ENCODE measurements at regions not wholly inside any gene's neighbourhood (a gene's known extent, or its start where the extent isn't known, plus 50 kb on each side); places are given as distances from the start of the nearest gene placed in this dataset.
"Not testable (repeated sequence)": the region's sequence is repeated elsewhere in the genome, so short reads cannot be mapped to it uniquely, and the experiment has no call there.

- DNase-seq = peak; percentile 32
Observed at GRCh38 chr2:189231719-189232323, 52.3 kb upstream of the COL5A2 start.

DNA sequence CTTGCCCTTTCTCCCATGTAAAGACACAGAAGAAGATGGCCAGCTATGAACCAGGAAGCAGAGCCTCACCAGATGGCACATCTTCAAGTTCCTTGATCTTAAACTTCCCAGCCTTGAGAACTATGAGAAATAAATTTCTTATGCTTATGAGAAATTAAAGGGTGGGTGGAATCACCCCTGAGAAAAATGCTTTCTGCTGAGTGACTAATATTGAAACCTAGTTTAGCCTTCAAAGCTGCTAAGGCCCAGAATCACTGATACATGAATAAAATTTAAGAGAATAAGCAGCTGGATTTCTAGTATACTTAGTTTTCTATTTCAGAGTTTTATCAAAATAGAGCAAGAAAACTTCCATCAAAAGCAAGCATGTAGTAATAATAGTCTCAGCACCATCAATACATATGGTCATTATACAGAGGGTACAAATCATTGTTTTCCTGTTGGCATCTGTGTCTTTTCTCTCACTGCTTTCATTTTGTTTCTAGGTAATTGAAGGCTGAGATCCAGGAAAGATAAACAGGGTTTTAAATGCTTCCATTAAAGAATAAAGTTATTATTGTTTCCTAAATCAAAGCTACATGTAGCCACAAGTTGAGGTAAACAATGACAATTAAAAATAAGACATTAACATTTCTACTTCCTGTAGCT, 53.3 kb upstream of the COL5A2 start:
- peak; percentile 13 for DNase-seq

DNA sequence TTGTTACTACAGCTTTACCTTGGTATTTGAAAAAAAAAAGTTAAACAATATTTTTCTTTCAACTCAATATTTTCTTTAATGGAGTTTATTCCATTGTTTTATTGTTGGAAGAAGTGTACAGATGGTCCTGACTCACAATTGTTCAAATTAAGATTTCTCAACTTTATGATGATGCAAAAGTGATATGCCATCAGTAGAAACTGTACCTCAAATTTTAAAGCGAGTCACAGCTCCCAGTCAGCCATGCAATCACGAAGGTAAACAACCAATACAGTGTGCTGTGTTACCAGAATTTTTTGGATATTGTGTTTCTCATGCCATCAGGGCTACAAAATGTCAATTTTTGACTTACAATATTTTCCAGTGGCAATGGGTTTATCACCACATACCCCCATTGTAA, 54.0 kb upstream of the COL5A2 start:
- DNase-seq = no peak

GRCh38 chr2:189234991-189235390, 55.4 kb upstream of the COL5A2 start:
- peak; percentile 54 for DNase-seq

DNA sequence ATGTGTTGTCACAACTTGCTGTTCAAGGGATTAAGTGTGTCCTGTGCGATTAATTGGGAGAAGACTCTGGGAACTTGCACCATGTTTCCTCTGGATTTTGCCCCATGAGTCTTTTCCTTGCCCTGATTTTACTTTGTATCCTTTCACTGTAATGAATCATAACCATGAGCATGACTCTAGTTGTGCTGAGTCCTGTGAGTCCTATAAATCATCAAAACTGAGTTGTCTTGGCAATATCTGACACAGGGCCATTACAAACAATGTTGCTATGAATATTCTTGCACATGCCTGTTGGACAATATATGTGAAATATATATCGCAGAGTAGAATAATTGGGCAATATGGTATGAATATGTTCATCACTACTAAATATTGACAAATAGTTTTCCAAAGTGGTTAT, 56.5 kb upstream of the COL5A2 start:
- DNase-seq = peak; percentile 81

DNA sequence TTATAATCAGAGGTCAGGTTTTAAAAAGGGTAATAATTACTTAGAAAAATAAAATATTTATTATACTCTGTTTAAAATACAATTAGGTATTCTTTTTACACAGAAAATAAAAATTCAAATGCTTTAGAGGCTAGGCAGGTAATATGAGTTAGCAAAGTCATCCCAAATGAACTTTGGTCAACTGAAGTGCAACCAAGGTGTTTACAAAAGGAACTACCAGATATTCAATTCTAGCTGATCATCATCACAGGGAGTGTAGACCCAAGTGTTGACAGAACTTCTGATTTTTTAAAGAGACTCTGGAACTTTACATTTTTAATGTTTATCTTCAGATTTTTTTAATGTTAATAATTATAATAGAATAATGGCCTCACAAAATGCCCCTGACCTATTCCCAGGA, 59.3 kb upstream of the COL5A2 start:
- no peak for DNase-seq

DNA sequence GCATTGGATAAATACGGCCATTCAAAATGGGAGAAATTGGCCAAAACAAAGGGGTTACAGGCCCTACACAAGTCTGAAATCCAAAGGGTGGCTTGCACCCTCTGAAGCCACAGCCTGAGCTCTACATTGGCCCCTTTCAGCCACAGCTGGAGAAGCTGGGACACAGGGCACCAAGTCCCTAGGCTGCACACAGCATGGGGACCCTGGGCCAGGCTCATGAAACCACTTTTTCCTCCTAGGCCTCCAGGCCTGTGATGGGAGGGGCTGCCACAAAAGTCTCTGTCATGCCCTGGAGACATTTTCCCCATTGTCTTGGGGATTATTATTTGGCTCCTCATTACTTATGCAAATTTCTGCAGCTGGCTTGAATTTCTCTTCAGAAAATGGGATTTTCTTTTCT, 64.3 kb upstream of the COL5A2 start:
- DNase-seq = not testable (repeated sequence)

DNA sequence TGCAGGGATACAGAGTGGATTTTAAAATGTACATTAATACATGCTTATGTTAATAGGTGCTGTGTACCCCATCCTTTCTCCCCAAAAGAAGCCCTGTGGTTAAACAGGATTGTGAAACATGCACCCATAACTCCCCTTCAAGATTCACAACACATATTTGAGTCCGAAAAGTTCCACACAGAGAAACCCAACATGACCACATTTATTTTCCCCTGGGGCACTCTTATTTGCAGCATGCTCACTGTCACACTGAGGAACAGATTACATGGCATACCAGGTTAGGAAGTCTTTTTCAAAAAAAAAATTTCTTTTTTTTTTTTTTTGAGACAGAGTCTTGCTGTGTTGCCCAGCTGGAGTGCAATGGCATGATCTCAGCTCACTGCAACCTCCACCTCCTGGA, 67.7 kb upstream of the COL5A2 start:
- no peak for DNase-seq

DNA sequence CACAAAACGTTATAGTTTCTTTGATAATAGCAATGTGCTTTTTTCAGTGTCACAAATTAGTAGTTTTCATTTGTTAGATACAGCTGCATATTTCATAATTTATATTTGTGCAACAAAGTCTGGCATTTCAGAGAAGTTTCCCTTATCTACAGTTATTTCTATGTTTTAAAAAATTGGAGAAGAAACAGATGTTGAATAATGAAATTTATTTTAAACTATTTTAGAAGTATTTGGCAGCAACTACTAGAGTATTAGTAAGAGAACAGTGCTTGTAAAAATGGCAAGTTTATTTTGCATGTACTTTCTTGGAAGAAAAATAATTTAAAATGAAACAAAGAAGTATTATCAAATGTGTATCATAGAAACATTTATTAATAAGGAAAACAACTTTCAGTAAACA, 68.6 kb upstream of the COL5A2 start:
- no peak for DNase-seq

DNA sequence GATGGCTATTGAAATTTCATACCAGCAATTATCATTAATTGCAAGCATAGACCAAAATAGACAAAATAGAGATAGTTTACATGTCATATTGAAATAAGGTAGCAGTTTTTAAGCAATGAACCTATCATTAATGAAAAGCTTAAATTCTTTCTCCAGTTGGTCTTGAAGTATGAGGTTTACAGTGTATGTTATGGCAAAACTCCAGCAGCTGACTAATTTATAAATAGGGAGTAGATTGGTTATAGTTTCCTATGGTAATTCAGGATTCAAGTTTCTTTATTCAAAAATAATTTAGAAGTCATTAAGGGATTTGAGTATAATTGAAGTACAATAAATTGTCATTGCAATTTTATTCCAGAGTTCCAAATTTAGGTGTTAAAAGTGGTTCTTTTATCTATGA, 69.6 kb upstream of the COL5A2 start:
- DNase-seq = peak; percentile 86

DNA sequence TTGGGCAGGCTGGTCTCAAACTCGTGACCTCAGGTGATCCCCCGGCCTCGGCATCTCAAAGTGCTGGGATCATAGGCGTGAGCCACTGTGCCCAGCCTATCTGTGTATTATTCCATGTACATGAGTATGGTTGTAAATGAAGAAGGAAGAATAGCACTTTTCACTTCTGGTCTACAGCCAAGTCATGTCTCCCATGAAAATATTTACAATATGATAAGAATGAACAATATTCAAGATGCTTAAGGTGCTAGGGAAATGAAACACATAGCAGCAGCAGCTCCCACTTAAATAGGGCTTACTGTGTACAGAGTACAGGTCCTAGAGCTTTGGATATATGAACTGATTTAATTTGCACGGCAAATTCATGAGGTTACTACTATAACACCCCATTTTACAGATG, 70.3 kb upstream of the COL5A2 start:
- DNase-seq = peak; percentile 71

DNA sequence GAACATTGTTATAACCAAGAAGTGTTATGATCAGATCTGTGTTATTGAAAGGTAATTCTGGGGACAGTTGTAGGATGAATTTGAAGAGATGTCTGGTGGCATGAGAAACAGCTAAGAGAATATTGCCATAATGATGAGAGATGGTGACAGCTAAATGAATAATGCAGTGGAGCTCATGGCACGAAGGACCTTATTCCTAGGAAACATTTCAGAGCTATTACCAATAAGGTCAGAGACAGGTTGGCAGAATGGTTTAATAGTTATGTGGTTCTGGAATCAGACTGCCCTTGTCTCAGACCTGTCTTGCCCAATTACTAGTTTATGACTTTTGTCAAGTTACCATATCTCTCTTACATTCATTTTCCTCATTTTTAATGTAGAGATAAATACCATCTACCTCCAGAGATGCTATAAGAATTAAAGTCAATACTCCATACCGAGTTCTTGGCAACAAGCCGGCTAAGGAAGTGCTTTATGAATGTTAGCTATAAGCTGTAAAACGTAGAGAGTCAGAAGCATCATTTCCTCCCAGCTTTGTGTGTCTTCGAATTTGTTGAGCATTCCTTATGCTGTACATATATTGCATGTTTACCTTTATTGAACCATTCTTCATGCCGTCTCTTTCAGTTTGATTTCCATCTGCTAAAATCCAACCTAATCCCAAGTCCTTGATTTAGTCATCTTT, 73.6 kb upstream of the COL5A2 start:
- peak; percentile 58 for DNase-seq

GRCh38 chr2:189253836-189254235, 74.3 kb upstream of the COL5A2 start:
- DNase-seq = no peak

DNA sequence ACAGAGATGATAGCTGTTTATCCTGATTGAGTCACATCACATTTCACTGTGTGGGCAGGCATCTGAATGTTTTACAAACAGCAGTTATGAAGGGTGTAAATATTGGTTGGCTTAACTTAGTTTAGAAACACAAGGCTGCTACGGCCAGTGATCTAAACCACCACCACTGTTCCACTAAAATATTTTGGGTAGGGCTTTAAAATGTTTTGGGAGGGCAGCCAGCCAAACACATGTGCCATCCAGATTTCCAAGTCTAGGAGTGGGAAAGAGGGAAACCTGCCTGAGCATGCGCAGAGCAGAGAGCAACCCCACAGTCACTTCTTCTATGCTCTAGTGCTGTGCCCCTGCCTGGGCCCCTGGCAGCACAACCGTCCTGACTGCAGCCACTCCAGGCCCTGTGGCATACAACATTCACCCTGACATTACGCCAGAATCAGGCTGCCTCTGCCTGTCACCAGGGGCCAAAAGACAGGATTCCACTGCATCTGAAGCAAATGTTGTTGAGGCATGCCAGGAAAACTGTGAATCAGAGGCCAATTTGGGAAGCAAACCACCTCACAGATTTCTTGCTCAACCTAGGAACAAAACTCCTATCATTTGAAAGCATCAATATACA, 74.8 kb upstream of the COL5A2 start:
- DNase-seq = peak; percentile 64

DNA sequence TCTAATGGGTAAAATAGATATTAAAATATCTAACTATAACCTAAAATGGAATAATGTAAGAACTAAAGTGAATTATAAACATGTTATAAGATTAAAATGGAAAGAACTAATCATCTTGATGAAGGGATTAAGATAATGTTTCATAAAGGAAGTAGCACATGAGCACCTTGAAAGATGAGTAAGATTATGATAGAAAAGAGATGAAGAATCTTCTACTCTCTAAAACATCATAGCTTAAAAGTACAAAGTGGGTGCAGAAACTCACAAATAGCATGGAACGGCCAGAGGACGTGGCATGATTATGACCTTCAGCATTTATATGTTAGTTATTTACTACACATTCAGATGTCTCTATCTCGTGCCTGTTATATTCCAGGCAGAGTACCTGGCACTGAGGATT, 76.2 kb upstream of the COL5A2 start:
- DNase-seq = no peak

DNA sequence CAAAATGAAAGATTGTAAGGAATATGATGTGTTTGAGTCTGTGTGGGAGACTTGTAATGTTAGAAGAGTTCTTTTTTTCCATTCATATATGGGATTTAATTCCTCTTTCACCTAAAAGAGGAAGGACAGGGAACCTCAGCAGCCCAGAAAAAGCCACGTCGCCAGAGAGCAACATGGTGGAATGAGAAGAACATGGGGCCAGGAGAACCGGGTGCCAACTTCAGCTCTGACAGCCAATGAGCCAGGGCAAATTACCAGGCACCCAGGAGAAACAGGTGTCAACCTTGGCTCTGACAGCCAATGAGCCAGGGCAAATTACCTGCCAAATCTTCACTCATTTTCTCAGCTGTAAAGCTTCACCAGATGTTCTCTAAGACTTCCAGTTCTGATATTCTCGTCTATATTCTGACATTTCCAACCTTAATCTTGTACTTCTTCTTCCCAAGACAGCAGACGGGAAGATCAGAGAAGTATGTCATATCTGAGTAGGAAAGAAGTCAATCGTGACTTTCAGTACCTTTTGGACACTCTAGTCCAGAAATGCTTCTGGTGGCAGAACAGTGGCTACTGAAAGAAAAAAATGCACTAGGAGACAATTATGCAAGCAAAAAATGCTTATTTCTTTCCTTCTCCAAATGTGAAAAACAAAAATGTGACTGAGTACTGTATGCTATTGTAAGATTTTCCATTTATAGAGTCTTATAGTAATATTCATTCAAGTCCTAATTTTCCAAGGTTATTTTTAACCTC, 79.2 kb upstream of the COL5A2 start:
- no peak for DNase-seq

DNA sequence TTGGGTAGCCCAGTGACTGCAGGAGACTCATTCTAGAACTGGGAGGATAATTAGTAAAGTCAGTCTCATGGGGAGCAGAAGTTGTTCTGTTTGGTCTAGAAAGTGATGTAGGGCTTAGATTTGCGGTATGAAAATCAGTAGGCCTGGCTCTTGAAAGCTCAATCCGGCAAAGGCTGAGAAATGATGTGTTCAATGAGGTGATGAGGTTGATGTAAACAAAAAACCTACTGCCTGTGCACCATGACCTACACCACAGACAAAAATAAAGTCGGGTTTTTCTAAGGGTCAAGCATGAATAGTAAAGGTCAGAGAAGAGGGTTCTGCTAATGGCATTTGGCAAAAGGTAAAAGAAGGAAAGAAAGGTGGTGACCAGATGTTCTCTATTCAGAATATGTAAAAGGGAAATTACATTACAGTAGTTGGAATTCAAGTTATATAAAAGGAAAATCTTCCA, 80.8 kb upstream of the COL5A2 start:
- no peak for DNase-seq

DNA sequence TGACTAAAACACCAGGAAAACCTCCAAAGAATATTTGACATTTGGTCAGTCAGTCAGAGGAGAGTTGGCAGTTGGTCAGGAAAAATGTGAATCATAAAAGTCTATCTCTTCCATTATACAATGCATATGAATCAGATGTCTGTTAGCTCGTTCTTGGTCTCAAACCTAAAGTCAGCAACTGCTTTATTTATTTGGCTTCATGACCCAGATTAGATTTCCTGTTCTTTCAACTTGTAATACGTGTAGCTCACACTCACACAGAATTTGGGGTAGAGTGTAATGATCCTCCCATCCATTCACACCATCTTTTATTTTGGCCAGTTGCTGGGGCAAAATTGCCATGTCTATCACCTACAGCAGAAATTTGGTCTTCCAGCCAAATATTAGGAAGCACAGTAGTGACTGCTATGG, 81.9 kb upstream of the COL5A2 start:
- peak; percentile 92 for DNase-seq

GRCh38 chr2:189261916-189262315, 82.4 kb upstream of the COL5A2 start:
- DNase-seq = no peak

DNA sequence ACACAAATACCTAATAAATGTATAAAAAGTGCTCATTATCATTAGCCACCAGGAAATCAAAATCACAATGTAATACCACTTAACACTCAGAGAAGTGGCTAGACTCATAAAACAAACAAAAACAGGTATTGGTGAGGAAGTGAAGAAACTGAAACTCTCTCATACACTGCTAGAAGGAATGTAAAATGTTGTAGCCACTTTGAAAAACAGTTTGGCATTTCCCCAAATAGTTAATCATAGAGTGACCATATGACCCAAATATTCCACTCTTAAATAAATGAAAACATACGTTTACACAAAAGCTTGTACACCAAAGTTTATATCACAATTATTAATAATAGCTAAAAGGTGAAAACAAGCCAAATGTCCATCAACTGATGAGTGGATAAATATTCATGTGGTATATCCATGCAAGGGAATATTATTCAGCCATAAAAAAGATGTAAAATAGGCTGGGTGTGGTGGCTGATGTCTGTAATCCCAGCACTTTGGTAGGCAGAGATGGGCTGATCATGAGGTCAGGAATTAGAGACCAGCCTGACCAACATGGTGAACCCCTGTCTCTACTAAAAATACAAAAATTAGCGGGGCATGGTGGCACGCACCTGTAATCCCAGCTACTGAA, 86.2 kb upstream of the COL5A2 start:
- DNase-seq = peak; percentile 61

DNA sequence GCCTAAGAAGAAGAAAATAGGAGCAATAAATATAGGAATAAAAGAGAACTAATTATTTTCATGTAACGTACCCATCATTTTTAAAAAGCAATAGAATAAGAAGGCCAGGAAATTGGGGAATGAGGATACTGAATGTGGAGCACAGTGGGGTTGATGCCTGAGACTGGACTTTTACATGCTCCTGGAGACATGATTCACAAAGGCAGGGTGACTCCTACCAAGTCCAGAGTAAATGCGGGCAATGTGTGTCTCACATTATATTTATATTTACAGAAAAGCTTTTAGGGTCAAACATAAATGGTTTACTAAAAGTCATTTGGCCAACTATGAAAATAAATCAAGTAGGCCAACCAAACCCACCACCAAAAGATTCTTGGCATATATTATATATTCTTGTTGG, 87.9 kb upstream of the COL5A2 start:
- peak; percentile 55 for DNase-seq

GRCh38 chr2:189267925-189268579, 88.5 kb upstream of the COL5A2 start:
- DNase-seq = peak; percentile 90

Measured in fibroblast of skin of back (primary cell).